ENCODE measurements at regions not wholly inside any gene's neighbourhood (a gene's known extent, or its start where the extent isn't known, plus 50 kb on each side); places are given as distances from the start of the nearest gene placed in this dataset.

DNA sequence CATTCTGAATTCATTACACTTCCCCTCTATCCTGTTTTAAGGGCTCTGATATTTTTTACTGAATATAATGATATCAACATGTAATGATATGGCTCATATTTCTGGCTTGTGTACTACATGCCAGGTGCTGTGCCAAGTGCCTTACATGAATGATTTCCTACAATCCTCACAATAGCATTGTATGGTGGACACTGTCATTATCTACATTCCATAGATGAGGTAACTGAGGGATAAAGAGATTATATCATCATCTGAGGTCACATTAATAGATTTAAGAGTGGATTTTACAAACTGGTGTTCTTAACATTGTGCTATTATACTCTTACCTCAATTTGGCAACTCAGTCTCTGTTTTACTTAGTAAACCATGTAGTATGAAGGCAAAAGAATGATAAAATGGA lies 502.0 kb downstream of the LIG4 start (continued):
- TF ChIP-seq MXD4 (CRISPR knock-in tag; IDR thresholded peaks at IDR 0.05; ENCODE audit: borderline replicate concordance), result no peak
- TF ChIP-seq ZNF219 (CRISPR knock-in tag; IDR thresholded peaks at IDR 0.05; ENCODE audit: borderline replicate concordance), result no peak
- TF ChIP-seq, protein P1, sequence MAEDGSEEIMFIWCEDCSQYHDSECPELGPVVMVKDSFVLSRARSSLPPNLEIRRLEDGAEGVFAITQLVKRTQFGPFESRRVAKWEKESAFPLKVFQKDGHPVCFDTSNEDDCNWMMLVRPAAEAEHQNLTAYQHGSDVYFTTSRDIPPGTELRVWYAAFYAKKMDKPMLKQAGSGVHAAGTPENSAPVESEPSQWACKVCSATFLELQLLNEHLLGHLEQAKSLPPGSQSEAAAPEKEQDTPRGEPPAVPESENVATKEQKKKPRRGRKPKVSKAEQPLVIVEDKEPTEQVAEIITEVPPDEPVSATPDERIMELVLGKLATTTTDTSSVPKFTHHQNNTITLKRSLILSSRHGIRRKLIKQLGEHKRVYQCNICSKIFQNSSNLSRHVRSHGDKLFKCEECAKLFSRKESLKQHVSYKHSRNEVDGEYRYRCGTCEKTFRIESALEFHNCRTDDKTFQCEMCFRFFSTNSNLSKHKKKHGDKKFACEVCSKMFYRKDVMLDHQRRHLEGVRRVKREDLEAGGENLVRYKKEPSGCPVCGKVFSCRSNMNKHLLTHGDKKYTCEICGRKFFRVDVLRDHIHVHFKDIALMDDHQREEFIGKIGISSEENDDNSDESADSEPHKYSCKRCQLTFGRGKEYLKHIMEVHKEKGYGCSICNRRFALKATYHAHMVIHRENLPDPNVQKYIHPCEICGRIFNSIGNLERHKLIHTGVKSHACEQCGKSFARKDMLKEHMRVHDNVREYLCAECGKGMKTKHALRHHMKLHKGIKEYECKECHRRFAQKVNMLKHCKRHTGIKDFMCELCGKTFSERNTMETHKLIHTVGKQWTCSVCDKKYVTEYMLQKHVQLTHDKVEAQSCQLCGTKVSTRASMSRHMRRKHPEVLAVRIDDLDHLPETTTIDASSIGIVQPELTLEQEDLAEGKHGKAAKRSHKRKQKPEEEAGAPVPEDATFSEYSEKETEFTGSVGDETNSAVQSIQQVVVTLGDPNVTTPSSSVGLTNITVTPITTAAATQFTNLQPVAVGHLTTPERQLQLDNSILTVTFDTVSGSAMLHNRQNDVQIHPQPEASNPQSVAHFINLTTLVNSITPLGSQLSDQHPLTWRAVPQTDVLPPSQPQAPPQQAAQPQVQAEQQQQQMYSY (CRISPR knock-in tag; IDR thresholded peaks at IDR 0.05), result no peak
- TF ChIP-seq TEAD1 (CRISPR knock-in tag; IDR thresholded peaks at IDR 0.05), result no peak
- TF ChIP-seq, protein P2, sequence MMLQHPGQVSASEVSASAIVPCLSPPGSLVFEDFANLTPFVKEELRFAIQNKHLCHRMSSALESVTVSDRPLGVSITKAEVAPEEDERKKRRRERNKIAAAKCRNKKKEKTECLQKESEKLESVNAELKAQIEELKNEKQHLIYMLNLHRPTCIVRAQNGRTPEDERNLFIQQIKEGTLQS (CRISPR knock-in tag; conservative IDR thresholded peaks at IDR 0.05), result no peak
- TF ChIP-seq, protein P3, sequence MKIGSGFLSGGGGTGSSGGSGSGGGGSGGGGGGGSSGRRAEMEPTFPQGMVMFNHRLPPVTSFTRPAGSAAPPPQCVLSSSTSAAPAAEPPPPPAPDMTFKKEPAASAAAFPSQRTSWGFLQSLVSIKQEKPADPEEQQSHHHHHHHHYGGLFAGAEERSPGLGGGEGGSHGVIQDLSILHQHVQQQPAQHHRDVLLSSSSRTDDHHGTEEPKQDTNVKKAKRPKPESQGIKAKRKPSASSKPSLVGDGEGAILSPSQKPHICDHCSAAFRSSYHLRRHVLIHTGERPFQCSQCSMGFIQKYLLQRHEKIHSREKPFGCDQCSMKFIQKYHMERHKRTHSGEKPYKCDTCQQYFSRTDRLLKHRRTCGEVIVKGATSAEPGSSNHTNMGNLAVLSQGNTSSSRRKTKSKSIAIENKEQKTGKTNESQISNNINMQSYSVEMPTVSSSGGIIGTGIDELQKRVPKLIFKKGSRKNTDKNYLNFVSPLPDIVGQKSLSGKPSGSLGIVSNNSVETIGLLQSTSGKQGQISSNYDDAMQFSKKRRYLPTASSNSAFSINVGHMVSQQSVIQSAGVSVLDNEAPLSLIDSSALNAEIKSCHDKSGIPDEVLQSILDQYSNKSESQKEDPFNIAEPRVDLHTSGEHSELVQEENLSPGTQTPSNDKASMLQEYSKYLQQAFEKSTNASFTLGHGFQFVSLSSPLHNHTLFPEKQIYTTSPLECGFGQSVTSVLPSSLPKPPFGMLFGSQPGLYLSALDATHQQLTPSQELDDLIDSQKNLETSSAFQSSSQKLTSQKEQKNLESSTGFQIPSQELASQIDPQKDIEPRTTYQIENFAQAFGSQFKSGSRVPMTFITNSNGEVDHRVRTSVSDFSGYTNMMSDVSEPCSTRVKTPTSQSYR (CRISPR knock-in tag; IDR thresholded peaks at IDR 0.05), result no peak
- no peak for TF ChIP-seq ATF1 (CRISPR knock-in tag; IDR thresholded peaks at IDR 0.05)
- no peak for TF ChIP-seq TEAD4 (CRISPR knock-in tag; IDR thresholded peaks at IDR 0.05)

DNA sequence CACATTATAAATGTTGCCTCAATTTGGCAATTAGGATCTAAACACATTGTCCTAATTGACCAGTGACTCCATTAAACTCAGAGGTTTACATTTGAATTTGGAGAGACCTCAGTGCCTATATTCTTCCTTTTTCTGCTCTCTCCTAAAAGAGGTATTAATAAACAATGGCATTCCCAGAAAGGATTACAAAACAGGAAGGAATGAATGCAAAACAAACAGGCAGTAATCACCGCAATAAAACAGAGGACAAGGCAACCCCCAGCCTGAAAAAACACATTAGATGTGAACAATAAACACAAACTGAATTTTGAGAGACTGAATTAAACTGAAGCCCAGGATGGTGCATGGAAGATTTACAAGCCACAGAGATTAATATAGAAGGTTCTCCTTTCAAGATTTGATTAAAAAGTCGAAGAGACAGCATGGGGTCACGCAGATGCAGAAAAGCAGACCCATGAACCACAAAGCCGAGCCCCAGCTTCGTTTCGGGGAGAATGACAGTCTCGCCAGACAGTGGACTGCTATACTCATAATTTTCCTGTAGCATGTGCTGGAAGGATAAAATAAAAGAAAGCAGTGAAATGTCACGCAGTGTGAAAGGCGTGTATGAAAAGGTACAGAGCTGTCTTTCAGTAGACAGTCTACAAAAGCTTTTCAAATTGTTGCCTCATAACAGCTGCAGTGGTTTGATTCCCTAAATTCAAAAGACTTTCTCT lies 503.0 kb downstream of the LIG4 start:
- Mint-ChIP-seq H3K4me1 (peaks cover 15% of the 10 kb centered on the region), H3K4me3 (no peak overlapping the region), H3K27me3 (ENCODE audit: low read depth) (no peaks in the 10 kb centered on the region), H3K9me3 (no peaks in the 10 kb centered on the region), H3K36me3 (no peaks in the 10 kb centered on the region), H3K27ac (no peak overlapping the region)
- POLR2A ChIA-PET, result no interaction called here
- DNase-seq (ENCODE audit: low spot score), result no peak
- CTCF ChIA-PET, result no interaction called here
- no peak for ATAC-seq
- TF ChIP-seq, protein P4, sequence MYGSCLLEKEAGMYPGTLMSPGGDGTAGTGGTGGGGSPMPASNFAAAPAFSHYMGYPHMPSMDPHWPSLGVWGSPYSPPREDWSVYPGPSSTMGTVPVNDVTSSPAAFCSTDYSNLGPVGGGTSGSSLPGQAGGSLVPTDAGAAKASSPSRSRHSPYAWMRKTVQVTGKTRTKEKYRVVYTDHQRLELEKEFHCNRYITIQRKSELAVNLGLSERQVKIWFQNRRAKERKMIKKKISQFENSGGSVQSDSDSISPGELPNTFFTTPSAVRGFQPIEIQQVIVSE (CRISPR knock-in tag; IDR thresholded peaks at IDR 0.05; ENCODE audit: borderline replicate concordance), result no peak
- TF ChIP-seq, protein P5, sequence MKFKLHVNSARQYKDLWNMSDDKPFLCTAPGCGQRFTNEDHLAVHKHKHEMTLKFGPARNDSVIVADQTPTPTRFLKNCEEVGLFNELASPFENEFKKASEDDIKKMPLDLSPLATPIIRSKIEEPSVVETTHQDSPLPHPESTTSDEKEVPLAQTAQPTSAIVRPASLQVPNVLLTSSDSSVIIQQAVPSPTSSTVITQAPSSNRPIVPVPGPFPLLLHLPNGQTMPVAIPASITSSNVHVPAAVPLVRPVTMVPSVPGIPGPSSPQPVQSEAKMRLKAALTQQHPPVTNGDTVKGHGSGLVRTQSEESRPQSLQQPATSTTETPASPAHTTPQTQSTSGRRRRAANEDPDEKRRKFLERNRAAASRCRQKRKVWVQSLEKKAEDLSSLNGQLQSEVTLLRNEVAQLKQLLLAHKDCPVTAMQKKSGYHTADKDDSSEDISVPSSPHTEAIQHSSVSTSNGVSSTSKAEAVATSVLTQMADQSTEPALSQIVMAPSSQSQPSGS (CRISPR knock-in tag; IDR thresholded peaks at IDR 0.05; ENCODE audit: borderline replicate concordance, low read depth), result no peak
- TF ChIP-seq ZNF138 (CRISPR knock-in tag; conservative IDR thresholded peaks at IDR 0.05) (no peak), ETV6 (CRISPR knock-in tag; IDR thresholded peaks at IDR 0.05) (no peak), FOXP1 (CRISPR knock-in tag; IDR thresholded peaks at IDR 0.05; ENCODE audit: borderline replicate concordance) (no peak), HMGA2 (CRISPR knock-in tag; IDR thresholded peaks at IDR 0.05) (no peak)
- TF ChIP-seq, protein P6, sequence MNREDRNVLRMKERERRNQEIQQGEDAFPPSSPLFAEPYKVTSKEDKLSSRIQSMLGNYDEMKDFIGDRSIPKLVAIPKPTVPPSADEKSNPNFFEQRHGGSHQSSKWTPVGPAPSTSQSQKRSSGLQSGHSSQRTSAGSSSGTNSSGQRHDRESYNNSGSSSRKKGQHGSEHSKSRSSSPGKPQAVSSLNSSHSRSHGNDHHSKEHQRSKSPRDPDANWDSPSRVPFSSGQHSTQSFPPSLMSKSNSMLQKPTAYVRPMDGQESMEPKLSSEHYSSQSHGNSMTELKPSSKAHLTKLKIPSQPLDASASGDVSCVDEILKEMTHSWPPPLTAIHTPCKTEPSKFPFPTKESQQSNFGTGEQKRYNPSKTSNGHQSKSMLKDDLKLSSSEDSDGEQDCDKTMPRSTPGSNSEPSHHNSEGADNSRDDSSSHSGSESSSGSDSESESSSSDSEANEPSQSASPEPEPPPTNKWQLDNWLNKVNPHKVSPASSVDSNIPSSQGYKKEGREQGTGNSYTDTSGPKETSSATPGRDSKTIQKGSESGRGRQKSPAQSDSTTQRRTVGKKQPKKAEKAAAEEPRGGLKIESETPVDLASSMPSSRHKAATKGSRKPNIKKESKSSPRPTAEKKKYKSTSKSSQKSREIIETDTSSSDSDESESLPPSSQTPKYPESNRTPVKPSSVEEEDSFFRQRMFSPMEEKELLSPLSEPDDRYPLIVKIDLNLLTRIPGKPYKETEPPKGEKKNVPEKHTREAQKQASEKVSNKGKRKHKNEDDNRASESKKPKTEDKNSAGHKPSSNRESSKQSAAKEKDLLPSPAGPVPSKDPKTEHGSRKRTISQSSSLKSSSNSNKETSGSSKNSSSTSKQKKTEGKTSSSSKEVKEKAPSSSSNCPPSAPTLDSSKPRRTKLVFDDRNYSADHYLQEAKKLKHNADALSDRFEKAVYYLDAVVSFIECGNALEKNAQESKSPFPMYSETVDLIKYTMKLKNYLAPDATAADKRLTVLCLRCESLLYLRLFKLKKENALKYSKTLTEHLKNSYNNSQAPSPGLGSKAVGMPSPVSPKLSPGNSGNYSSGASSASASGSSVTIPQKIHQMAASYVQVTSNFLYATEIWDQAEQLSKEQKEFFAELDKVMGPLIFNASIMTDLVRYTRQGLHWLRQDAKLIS (CRISPR knock-in tag; IDR thresholded peaks at IDR 0.05; ENCODE audit: borderline replicate concordance), result no peak
- TF ChIP-seq, protein P7, sequence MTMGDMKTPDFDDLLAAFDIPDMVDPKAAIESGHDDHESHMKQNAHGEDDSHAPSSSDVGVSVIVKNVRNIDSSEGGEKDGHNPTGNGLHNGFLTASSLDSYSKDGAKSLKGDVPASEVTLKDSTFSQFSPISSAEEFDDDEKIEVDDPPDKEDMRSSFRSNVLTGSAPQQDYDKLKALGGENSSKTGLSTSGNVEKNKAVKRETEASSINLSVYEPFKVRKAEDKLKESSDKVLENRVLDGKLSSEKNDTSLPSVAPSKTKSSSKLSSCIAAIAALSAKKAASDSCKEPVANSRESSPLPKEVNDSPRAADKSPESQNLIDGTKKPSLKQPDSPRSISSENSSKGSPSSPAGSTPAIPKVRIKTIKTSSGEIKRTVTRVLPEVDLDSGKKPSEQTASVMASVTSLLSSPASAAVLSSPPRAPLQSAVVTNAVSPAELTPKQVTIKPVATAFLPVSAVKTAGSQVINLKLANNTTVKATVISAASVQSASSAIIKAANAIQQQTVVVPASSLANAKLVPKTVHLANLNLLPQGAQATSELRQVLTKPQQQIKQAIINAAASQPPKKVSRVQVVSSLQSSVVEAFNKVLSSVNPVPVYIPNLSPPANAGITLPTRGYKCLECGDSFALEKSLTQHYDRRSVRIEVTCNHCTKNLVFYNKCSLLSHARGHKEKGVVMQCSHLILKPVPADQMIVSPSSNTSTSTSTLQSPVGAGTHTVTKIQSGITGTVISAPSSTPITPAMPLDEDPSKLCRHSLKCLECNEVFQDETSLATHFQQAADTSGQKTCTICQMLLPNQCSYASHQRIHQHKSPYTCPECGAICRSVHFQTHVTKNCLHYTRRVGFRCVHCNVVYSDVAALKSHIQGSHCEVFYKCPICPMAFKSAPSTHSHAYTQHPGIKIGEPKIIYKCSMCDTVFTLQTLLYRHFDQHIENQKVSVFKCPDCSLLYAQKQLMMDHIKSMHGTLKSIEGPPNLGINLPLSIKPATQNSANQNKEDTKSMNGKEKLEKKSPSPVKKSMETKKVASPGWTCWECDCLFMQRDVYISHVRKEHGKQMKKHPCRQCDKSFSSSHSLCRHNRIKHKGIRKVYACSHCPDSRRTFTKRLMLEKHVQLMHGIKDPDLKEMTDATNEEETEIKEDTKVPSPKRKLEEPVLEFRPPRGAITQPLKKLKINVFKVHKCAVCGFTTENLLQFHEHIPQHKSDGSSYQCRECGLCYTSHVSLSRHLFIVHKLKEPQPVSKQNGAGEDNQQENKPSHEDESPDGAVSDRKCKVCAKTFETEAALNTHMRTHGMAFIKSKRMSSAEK (CRISPR knock-in tag; IDR thresholded peaks at IDR 0.05; ENCODE audit: borderline replicate concordance), result no peak
